ENCODE measurements at regions not wholly inside any gene's neighbourhood (a gene's known extent, or its start where the extent isn't known, plus 50 kb on each side); places are given as distances from the start of the nearest gene placed in this dataset.

DNA sequence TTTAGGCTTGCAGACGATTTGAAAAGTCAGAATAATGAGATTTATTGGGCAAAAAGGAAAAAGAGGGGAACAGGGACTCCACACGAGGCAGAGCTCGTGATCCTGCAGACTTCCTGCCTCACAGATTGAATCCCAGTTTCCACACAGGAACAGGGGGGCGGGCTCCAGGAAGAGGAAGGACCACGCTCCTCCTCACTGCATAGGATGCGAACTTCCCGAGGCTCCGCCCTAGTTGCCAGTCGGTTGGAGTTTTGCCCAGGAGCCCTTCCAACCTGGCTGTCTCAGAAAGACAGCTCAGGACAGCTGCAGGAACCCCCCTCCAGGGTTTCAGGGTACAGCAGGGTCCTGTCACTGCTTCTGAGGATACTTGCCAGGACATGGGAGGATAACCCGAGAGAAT is 488.3 kb upstream of the ADARB2 start:
- no peak for TF ChIP-seq POLR2A (IDR thresholded peaks at IDR 0.05)
- WGBS, 2 donors, result 48 to 69% methylated on average over 3 to 10 of the region's 10 CpGs
- Histone ChIP-seq H3K36me3 (ENCODE audit: low read depth, missing control alignments) (no peaks in the 10 kb centered on the region), H3K9me3 (no peaks in the 10 kb centered on the region), H3K4me1 (no peaks in the 10 kb centered on the region), H3K27me3 (no peaks in the 10 kb centered on the region), H3K4me3 (no peak overlapping the region), H3K27ac (no peak overlapping the region)
- intact Hi-C loops (cut with DNase I; ENCODE audit: low total_unique reads), result no loop called here
- no peak for DNase-seq

DNA sequence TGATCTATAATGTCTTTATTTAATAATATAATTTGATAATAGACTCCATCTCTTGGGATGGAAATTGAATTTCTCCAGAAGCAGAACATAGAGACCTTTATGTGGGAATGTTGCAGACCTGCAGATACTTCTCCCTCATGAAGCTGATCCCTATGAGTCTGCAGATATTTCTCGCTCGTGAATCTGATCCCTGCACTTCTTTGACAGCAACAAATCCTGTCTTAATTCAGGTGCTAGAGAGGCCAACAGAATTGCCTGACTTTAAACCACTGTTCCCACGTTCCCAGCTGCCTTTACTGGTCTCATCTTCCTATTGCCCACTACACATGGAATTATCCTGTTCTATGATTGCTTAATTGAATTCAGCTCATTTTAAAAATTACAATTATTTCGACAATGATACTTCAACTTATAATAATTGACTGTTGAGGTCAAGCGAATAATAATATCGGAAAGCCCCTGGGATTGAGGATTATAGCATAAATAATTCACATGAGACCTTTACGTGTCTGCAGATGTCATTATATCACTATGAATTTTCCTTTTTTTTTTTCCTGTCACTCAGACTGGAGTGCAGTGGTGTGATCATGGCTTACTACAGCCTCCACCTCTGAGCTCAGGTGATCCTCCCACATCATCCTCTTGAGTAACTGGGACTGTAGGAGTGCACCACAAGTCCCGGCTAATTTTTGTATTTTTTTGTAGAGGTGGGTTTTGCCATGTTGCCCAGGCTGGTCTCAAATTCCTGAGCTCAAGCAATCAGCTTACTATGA is 486.4 kb upstream of the ADARB2 start:
- Histone ChIP-seq H3K27ac (no peak overlapping the region), H3K36me3 (ENCODE audit: low read depth, missing control alignments) (no peaks in the 10 kb centered on the region), H3K9me3 (no peaks in the 10 kb centered on the region), H3K4me1 (no peaks in the 10 kb centered on the region), H3K4me3 (no peak overlapping the region), H3K27me3 (no peaks in the 10 kb centered on the region)
- intact Hi-C loops (cut with DNase I; ENCODE audit: low total_unique reads), result no loop called here
- TF ChIP-seq POLR2A (IDR thresholded peaks at IDR 0.05) (no peak), CTCF (IDR thresholded peaks at IDR 0.05) (no peak)
- no peak for DNase-seq
- 77 to 79% methylated on average over 8 of the region's 8 CpGs for WGBS, 2 donors

GRCh38 chr10:2222631-2223030 is 485.3 kb upstream of the ADARB2 start:
- H3K36me3 ChIP-seq (ENCODE audit: low read depth, missing control alignments), result no peaks in the 10 kb centered on the region
- no peak for TF ChIP-seq POLR2A (IDR thresholded peaks at IDR 0.05)
- no peak for TF ChIP-seq CTCF (IDR thresholded peaks at IDR 0.05)
- H3K4me1 ChIP-seq, result no peaks in the 10 kb centered on the region
- H3K4me3 ChIP-seq, result no peak overlapping the region
- H3K27ac ChIP-seq, result no peak overlapping the region
- no peak for DNase-seq
- no peaks in the 10 kb centered on the region for H3K9me3 ChIP-seq
- whole genome bisulfite sequencing, 2 donors, result 83 to 84% methylated on average over 6 of the region's 6 CpGs
- no peaks in the 10 kb centered on the region for H3K27me3 ChIP-seq
- intact Hi-C loops (cut with DNase I; ENCODE audit: low total_unique reads), result no loop called here

DNA sequence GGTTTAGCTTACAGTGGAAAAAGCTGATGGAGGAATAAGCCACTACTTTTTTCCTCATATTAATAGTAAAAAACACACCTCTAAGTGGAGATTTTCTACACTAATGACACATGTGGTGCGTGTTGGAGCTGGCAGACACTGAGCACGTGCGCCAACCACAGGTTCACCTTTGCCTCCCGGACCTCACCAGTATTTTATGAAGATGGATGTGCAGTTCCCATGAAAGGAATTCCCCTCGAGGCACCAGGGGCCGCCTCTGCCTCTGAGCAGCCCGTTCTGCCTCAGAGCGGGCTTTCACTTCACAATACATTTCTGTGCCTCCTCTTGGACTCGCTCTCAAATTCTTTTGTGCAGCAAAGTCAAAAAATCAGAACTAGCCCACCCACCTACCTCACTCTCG is 477.5 kb upstream of the ADARB2 start:
- intact Hi-C loops (cut with DNase I; ENCODE audit: low total_unique reads), result no loop called here
- no peak for DNase-seq
- TF ChIP-seq CTCF (IDR thresholded peaks at IDR 0.05) (no peak), POLR2A (IDR thresholded peaks at IDR 0.05) (no peak)
- Histone ChIP-seq H3K9me3 (no peaks in the 10 kb centered on the region), H3K36me3 (ENCODE audit: low read depth, missing control alignments) (no peaks in the 10 kb centered on the region), H3K4me3 (no peak overlapping the region), H3K4me1 (no peaks in the 10 kb centered on the region), H3K27me3 (no peaks in the 10 kb centered on the region), H3K27ac (no peak overlapping the region)
- WGBS, 2 donors, result 31 to 39% methylated on average over 10 of the region's 10 CpGs

DNA sequence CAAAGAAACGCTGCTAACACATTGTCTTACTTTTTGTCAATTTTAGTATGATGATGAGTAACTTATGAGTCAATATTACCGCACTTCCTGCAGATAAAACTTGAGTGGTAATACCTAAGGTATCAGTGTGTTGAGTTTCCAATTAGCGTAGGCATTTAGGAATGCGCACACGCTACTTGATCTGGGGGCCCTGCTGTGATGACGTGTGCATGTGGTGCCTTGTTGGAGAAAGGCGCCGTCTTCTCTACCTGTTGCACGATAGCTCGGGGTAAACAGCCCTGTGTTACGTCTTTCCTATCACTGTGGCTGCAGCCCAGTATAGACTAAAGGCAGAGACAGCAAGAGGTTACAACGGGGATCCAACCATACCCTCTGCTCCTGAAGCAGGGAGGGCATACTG is 476.8 kb upstream of the ADARB2 start:
- Histone ChIP-seq H3K9me3 (no peaks in the 10 kb centered on the region), H3K4me3 (no peak overlapping the region), H3K4me1 (no peaks in the 10 kb centered on the region), H3K27me3 (no peaks in the 10 kb centered on the region), H3K27ac (no peak overlapping the region), H3K36me3 (ENCODE audit: low read depth, missing control alignments) (no peaks in the 10 kb centered on the region)
- 47 to 63% methylated on average over 12 of the region's 12 CpGs for WGBS, 2 donors
- TF ChIP-seq POLR2A (IDR thresholded peaks at IDR 0.05), result no peak
- no peak for TF ChIP-seq CTCF (IDR thresholded peaks at IDR 0.05)
- no peak for DNase-seq
- intact Hi-C loops (cut with DNase I; ENCODE audit: low total_unique reads), result no loop called here
